NCI-H128 (cell line): ENCODE measurements at regions not wholly inside any gene's neighbourhood (a gene's known extent, or its start where the extent isn't known, plus 50 kb on each side); places are given as distances from the start of the nearest gene placed in this dataset.
"Not testable (repeated sequence)": the region's sequence is repeated elsewhere in the genome, so short reads cannot be mapped to it uniquely, and the experiment has no call there.

ENCODE experiments used
- DNase-seq: peaks from one replicate; lab custom pipeline; 2025; ENCODE audit not compliant: unreplicated experiment; lab: John Stamatoyannopoulos, UW

DNA sequence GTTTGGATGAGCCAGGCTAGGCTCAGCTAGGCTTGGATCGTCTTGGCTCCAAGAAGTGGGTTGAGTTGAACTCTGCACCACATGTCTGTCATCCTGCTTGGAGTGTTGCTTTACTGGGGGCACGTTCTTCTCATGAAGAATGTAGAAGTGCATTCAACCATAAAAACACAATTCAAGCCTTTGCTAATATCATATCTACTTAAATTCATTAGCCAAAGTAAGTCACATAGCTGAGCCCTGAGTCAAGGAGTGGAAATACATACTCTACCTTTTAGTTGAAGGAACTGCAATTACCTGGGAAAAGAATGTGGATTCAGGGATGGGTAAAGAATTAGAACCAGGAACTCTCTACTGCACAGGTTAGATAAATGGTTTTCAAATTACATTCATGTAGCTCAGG is 360.4 kb upstream of the KCNH7 start:
- DNase-seq, result no peak

DNA sequence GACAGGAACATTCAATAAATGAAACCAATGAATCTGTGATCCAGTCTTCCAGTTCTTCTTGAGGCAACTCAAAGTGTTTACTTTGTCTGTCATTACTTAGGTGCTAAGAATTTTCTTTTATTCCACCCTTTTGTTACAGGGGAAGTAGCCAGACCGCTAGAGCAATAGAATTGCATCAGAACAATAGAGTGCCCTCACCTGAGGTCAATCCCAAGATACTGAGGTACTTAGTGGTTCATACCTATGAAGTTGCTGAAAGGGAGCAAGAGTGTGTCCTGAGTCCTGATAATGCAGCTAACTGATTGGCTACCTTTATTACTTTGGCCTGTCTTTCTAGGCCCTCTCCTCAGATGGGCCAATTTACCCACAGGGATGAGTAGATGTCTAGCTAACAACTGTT is 359.4 kb upstream of the KCNH7 start:
- DNase-seq, result no peak

DNA sequence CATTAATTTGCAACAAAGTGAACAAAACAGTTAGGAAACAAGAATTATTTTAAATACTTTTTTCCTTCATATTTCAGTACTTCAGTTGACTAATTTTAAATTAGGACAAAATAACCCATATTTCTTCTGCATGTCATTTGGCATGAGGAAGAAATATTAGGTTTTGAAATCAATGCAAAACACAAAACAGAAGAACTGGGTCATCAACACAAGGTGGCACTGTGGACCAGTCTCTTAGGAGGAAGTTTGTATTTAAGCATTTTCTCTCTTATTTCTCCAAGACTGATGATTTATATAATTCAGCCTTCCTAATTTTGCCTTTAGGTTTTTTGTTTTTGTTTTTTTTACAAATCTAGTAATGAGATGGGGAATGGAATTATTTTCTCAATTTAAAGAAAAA is 352.8 kb upstream of the KCNH7 start:
- no peak for DNase-seq

DNA sequence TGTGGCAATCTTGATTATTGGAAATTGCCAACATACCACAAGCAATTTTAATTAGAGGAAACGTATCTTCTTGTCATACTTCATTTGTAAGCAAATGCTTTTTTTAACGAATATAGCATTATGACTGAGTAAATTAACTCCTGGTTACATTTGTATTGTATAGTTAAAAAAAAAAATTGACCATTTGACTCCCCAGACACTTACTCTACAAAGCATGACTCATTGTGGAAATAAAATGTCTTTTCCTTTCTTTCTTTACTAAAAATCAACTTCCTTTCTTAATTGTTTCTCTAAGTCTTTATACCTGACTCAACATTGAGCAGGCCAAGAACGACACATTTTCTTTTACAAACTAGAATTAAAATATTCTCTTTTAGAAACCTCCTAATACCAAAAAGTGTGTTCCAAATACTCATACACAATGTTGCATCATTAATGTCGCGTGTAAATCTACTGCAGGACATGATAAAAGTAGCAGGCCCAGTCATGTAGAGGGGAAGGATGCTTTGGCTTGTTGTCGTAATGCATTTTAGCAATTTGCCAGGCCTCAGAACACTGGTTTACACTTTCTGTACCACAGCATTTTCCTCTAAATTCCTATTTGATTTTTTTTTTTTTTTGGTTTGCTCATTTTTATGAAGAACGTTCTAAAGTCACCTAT is 349.6 kb upstream of the KCNH7 start:
- DNase-seq, result no peak

DNA sequence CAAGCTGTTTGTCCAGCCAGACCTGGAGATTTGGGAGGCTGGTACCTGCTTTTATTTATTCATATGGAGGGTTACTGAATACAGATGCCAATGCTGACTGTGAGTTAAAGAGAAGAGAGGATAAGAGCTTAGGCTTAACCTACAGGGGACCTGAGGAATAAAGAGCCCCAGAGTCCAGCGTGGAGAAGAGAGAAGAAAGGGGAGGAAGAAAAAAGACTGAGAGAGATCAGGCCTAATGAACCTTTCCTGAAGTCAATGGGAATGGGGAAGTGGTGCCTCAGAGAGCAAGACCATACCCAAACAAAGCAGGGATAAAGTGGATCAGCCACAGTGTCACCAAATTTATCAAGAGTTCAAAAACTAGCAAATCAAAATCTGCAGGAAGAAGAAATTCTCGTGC is 348.6 kb upstream of the KCNH7 start:
- no peak for DNase-seq

DNA sequence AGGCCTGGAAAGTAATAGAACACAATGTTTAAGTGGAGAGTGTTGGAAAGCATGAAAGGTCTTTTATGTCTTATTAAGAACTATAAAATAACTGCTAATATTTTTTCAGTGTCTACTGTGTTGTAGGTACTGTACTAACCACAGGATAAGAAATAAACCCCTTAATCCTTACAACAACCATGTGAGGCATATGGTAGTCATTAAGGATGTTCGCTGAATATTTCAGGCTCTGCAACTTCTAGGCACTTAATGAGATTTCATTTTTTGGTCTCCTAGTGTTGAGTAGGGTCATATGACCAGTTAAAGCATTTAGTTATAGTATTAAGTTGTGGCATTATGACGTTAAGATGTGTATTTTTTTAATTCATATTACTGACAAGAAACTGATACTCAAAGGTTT is 346.6 kb upstream of the KCNH7 start:
- no peak for DNase-seq

DNA sequence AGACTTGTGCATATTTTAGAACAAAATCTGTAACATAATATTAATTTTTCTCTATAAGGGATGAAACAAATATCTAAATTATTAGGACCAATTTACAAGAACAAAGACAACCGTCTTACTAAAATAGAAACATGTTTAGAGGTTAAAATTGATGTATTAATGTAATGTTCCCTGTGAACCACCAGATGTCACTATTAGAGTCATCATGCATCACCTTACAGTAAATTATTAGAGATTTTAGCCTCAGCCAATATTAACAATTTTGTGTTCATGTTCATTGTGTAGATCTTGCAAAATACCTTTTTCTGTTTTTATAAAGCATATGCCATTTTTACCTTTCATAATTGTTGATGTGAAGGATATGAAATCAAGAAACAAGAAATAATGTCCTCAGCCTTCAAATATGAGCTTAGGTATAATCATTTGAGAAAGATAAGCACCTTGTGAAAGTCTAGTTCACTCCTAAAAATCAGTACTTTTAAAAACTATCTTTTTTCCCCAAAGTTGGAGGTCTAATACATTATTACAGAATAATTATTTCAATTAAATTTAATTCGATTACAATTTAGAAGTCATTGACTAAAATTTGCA is 344.3 kb upstream of the KCNH7 start:
- no peak for DNase-seq

DNA sequence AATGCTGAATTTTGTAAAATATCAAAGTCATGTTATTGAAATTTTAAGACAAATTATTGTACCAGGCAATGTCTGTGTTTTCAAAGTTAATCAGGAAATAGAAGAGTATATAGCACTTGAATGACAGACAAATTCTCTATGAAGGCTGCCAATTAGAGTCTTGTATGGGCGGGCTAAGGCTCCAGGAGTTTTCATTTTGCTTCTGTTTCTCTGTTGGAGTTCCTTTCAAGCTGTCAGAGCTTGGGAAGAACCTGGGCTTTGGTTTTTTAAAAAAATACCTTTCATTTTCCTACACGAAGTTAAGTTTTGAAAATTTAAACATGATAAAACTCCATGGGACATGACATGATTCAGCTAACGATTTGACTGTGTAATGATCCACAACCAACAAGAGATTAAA is 339.0 kb upstream of the KCNH7 start:
- no peak for DNase-seq

DNA sequence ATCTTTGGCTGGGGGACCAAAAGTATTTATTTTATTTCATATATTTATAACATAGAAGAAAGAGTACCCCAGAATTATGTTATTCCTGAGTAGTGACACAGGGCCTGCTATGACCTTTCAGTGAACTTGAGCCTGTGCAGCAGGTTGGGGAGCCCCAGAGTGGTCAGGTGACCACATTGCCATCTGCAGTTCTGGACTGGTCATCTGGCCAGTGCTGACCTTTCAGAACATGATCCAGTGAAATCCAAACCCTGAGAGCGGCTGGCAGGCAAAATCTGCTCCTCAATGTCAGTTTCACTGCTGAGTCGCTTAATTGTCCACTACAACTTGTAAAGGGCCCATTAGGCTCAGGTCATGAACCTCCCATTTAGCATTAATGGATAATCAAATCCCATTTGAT is 336.7 kb upstream of the KCNH7 start:
- DNase-seq, result no peak

DNA sequence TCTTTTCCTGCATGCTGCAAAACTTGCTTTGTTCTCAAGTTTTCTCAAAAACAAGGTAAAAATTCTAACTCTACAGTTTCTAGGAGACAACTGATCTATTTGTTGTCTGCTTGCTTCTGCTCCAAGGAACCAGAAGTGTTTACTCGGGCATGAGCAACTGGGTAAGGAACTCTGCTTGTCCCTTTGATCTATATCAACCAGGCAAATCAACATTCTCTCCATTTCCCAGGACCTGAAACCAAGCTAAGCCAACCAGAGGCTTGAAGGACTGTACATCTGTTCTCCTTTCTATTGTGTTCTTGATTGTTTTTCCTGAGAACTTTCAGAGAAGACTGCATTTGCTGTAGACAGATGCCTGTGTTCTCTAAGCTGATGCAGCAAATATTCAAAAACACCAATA is 335.0 kb upstream of the KCNH7 start:
- DNase-seq, result no peak

DNA sequence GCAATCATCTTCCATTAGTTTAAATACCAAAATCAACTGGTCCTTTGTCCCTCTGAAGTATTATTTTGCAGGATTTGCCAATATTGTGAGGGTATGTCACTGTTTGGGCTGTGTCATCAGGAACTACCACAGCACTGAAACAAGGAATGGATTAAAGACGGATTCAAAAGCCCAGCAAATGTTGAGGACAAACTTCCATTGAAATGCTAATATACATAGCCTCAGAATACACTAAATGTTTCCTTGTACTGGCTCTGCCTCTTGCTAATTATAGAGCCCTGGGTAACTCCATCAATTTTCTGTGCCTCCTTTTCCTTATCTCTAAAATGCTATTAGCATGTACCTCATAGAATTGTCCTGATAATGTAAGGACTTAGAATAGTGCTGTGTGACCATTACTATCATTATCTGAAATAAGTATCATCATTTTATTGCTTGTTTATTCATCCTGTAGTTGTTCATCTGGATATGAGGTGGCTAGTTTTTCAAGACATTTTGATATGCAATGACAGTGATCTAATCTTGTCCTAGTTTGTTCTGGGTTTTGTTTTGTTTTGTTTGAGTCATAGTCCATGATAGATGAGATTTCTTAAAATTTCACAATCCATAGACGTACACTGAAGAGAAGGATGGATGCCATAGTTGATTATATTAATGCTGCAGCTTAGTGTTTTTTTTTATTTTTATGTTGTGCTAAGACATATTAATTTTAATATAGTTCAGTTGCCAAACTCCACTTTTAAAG is 333.4 kb upstream of the KCNH7 start:
- no peak for DNase-seq

DNA sequence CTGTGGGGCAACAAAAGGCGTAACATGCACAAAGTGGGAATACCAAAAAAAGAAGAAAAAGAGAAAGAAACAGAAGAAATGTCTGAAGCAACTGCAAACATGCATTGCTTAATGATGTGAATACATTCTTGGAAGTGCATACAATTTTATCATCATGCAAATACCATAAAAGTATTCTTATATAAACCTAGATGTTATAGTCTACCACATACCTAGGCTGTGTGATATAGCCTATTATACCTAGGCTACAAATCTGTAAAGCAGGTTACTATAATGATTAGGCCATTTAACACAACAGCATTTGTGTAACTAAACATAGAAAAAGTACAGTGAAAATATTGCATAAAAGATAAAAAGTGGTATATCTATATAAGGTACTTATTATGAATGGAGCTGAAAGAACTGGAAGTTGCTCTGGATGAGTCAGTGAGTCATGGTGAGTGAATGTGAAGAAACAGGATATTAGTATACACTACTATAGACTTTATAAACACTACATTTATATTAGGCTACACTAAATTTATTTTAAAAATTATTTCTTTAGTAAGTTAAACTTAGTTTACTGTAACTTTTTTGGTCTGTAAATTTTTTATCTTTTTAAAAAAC is 319.4 kb upstream of the KCNH7 start:
- DNase-seq, result no peak

DNA sequence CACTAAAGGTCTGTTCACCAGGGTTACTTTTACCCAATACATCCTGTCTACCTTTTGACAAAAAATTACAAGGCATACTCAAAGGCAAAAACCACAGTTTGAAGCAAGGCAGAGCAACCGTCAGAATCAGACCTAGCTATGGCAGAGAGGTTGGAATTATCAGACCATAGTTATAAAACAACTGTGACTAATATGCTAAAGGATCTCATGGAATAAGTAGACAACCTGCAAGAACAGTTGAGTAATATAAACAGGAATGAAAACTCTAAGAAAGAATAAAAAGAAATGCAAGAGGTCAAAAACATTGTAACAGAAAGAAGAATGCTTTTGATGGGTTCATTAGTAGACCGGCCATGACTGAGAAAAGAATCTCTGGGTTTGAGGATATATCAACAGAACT is 318.8 kb upstream of the KCNH7 start:
- no peak for DNase-seq

DNA sequence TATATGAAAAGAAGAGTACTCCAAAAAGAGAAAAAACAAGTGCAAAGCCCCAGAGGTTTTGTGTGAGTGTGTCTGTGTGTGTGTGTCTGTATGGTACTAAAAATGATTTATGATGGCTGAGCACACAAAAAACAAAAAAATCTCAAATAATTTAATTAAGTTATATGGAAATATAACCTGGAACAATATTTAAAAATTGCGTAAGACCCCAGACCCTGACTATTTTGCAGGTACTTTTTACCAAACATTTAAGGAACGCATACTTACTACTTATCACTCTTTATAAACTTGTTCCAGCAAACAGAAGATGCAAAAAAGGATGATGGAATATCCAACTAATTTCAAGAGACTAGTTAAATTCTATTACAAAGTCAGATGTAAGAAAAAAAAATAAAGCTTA is 317.4 kb upstream of the KCNH7 start:
- DNase-seq, result no peak

DNA sequence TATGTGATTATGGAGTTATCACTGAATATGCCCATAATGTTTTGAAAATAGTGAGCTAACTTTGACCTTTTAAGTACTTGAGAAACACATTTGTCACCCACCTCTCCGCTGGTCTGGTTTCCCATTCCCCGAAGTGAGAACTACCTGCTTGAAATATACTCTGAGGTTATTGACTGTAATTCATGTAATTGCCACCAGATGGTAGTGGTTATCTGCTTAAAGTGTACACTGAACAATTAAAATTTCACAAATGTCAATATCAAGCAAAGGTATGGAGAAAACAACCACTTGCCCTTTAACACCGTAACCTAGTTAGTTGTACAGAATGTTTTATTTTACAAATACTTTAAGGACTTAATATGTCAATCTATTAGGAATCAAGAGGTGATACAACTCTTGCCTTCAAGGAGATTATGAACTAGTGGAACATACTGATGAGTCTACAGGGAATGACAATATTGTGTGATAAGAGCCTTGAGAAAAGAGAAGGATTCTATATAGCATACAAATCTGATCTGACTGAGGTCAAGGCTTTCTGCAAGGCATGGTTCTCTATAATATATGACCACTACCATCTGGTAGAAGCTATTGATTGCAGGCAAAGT is 316.8 kb upstream of the KCNH7 start:
- DNase-seq, result no peak

DNA sequence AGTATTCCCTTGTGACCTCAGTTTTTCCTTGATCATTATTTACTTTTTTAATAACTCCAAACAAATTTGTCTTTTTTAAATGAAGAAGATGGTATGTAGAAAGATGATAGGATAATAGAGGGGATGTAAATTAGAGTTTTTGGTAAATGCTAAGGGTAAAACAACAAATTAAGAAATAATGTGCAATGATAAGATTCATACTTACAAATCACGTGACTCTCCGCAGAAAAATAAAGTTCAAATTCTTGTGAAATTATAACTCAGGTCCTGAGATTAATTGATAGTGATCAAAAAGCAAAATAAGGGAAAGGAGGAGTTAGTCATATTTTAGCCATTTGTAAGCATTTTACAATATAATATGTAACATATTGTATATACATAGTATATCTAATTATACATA is 304.1 kb upstream of the KCNH7 start:
- no peak for DNase-seq

DNA sequence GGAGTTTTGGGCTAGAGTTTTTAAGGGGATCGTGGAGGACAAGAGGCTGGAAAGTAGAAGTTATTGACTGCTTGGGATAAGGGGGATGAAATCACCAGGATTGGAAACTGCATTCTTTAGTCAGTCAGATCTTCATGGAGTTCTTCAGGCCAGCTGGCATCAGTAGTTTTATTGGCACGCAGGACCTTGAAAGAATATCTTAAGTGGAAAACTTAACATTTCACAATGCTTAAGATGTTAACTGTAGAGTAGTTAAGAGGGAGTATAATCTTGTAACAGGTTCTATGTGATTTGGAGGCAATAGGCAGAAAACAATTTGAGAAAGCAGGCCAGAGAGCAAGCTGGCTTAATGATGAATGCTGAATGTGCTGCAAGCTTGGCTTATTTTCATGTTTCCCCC is 300.4 kb upstream of the KCNH7 start:
- no peak for DNase-seq

DNA sequence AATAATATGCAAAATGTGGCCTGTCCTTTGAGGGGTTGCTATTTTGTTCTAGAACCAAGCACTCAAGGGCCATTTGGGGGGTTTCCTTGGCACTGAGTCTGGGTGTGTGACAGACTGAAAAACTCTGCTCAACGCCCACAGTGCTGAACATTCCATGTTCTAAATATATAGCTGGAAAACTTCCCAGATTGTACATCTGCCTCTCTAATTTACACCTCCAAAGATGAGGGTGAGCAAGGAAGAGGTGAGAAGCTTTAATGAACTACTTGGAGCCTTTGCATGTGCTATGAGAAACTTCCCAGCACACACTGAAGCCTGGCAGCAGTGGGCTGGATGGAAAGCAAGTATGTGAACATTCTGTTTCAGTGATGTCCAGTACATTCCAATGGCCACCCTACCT is 296.7 kb upstream of the KCNH7 start:
- DNase-seq, result no peak

DNA sequence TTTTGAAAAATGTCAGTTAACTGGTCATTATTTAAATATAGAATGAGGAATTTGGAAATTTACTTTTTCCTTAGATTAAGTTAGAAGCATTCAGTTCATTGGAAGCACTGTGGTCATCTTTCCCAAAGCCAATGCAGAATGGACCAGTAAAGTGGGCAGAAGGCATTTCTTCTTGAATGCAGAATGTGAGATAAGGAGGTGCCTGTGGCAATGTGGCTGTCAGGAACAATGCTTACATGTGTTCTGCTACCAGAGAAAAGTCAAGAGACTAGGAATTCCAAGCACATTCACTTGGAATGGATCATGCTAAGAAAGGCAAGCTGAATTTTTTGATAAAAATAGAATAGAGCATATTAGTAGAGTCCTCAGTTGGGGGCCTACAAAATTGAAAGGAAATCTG is 295.0 kb upstream of the KCNH7 start:
- no peak for DNase-seq

DNA sequence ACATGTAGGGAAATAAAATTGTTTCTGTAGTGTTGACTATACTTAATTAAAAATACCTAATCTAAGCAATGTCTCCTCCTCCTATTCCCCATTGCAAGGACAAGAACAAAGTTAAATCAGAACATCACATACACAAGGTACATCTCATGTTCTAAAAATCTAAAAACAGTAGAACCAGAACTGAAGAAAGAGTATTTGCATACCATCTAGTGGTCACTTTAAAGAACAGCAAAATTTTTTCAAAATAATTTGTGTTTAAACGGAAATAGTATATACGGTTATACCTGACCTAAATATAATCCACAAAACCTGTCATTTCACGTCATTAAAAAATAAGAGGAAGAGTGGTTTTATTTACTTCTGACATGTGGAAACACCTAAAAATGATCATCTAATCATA is 294.3 kb upstream of the KCNH7 start:
- no peak for DNase-seq

DNA sequence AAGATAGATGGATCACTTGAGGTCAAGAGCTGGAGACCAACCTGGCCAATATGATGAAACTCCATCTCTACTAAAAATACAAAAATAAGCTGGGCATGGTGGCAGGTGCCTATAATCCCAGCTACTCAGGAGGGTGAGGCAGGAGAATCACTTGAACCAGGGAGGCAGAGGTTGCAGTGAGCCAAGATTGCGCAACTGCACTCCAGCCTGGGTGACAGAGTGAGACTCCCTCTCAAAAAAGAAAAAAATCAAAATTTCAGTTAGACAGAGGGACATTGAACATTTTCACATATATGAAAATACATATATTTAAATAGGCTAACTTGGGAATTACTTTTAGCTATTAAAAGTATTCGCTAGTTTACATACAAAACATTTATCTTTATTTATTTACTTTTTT is 293.6 kb upstream of the KCNH7 start:
- DNase-seq, result not testable (repeated sequence)

DNA sequence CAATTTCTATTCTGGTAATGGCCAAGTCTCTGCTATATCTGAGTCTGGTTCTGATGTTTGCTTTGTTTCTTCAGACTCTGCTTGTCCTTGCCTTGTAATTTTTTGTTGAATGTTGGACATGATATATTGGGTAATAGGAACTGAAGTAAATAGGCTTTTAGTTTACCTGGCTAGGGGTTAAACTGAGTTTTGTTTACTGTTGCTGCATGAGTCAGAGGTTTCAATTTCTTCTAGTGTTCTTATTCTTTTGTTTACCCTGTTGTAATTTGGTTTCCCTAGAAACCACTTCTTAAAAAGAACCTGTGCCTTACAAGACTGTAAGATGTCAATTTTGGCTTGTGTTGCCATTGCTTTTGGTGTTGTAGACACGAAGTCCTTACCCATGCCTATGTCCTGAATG is 285.0 kb upstream of the KCNH7 start:
- DNase-seq, result no peak
